ENCODE measurements at regions not wholly inside any gene's neighbourhood (a gene's known extent, or its start where the extent isn't known, plus 50 kb on each side); places are given as distances from the start of the nearest gene placed in this dataset.
A peak's percentile ranks its signal among the peaks of the same experiment; 100 is the strongest.

- TF ChIP-seq KLF5 (IDR thresholded peaks at IDR 0.05; ENCODE audit: partially characterized antibody), result no peak
These were observed 430.7 kb upstream of the CFAP20DC start (continued) for GRCh38 chr3:59480486-59480995.

GRCh38 chr3:59473636-59474035 lies 423.8 kb upstream of the CFAP20DC start:
- SMC1A ChIA-PET (ENCODE audit: uncharacterized antibody, unreplicated experiment), result no interaction called here

More at GRCh38 chr3:59473636-59474035, 423.8 kb upstream of the CFAP20DC start:
- ATAC-seq (peak; percentile 70), DNase-seq (ENCODE audit: low read depth, low spot score) (no peak), FAIRE-seq (peak; percentile 47)
- ChIA-PET POLR2A (no interaction called here), CTCF (no interaction called here), RAD21 (ENCODE audit: unreplicated experiment) (interaction anchor here (1.6 kb wide), 1 partner anchor 17 kb away, joined by 6 read pairs; no protein-coding TSS in a partner anchor)
- no peak overlapping the region; the same call in 1 of the 2 replicates for H2AFZ ChIP-seq (ENCODE audit: control insufficient read depth, low read depth, low read length)
- WGBS (ENCODE audit: insufficient coverage, insufficient replicate concordance, low lambda C conversion rate, missing lambda C conversion rate), result 35% methylated on average over 4 of the region's 4 CpGs
- H3K27me3 ChIP-seq (replicated peaks in 1 of 2; ENCODE audit: control insufficient read depth in 2 of 2, insufficient read depth in 2 of 2, low read length in 1 of 2), result no peaks in the 10 kb centered on the region
- H4K20me1 ChIP-seq (ENCODE audit: control insufficient read depth, insufficient read depth), result no peaks in the 10 kb centered on the region
- H3K9ac ChIP-seq (ENCODE audit: control insufficient read depth, insufficient read depth, low read length), result no peak overlapping the region
- peaks cover 12% of the 10 kb centered on the region; the same call in 1 of the 2 replicates for H3K4me1 ChIP-seq (ENCODE audit: control insufficient read depth, insufficient read depth, low read length)
- TF ChIP-seq RUNX3 (IDR thresholded peaks at IDR 0.05; ENCODE audit: low read length) (peak; percentile 42; the same call in 1 of the 2 replicates), BMI1 (IDR thresholded peaks at IDR 0.05; ENCODE audit: borderline replicate concordance) (no peak)
- TF ChIP-seq, protein P1, sequence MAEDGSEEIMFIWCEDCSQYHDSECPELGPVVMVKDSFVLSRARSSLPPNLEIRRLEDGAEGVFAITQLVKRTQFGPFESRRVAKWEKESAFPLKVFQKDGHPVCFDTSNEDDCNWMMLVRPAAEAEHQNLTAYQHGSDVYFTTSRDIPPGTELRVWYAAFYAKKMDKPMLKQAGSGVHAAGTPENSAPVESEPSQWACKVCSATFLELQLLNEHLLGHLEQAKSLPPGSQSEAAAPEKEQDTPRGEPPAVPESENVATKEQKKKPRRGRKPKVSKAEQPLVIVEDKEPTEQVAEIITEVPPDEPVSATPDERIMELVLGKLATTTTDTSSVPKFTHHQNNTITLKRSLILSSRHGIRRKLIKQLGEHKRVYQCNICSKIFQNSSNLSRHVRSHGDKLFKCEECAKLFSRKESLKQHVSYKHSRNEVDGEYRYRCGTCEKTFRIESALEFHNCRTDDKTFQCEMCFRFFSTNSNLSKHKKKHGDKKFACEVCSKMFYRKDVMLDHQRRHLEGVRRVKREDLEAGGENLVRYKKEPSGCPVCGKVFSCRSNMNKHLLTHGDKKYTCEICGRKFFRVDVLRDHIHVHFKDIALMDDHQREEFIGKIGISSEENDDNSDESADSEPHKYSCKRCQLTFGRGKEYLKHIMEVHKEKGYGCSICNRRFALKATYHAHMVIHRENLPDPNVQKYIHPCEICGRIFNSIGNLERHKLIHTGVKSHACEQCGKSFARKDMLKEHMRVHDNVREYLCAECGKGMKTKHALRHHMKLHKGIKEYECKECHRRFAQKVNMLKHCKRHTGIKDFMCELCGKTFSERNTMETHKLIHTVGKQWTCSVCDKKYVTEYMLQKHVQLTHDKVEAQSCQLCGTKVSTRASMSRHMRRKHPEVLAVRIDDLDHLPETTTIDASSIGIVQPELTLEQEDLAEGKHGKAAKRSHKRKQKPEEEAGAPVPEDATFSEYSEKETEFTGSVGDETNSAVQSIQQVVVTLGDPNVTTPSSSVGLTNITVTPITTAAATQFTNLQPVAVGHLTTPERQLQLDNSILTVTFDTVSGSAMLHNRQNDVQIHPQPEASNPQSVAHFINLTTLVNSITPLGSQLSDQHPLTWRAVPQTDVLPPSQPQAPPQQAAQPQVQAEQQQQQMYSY (CRISPR knock-in tag; IDR thresholded peaks at IDR 0.05), result no peak
- TF ChIP-seq, protein P2, sequence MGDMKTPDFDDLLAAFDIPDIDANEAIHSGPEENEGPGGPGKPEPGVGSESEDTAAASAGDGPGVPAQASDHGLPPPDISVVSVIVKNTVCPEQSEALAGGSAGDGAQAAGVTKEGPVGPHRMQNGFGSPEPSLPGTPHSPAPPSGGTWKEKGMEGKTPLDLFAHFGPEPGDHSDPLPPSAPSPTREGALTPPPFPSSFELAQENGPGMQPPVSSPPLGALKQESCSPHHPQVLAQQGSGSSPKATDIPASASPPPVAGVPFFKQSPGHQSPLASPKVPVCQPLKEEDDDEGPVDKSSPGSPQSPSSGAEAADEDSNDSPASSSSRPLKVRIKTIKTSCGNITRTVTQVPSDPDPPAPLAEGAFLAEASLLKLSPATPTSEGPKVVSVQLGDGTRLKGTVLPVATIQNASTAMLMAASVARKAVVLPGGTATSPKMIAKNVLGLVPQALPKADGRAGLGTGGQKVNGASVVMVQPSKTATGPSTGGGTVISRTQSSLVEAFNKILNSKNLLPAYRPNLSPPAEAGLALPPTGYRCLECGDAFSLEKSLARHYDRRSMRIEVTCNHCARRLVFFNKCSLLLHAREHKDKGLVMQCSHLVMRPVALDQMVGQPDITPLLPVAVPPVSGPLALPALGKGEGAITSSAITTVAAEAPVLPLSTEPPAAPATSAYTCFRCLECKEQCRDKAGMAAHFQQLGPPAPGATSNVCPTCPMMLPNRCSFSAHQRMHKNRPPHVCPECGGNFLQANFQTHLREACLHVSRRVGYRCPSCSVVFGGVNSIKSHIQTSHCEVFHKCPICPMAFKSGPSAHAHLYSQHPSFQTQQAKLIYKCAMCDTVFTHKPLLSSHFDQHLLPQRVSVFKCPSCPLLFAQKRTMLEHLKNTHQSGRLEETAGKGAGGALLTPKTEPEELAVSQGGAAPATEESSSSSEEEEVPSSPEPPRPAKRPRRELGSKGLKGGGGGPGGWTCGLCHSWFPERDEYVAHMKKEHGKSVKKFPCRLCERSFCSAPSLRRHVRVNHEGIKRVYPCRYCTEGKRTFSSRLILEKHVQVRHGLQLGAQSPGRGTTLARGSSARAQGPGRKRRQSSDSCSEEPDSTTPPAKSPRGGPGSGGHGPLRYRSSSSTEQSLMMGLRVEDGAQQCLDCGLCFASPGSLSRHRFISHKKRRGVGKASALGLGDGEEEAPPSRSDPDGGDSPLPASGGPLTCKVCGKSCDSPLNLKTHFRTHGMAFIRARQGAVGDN (IDR thresholded peaks at IDR 0.05), result peak; percentile 56
- TF ChIP-seq, protein P3, sequence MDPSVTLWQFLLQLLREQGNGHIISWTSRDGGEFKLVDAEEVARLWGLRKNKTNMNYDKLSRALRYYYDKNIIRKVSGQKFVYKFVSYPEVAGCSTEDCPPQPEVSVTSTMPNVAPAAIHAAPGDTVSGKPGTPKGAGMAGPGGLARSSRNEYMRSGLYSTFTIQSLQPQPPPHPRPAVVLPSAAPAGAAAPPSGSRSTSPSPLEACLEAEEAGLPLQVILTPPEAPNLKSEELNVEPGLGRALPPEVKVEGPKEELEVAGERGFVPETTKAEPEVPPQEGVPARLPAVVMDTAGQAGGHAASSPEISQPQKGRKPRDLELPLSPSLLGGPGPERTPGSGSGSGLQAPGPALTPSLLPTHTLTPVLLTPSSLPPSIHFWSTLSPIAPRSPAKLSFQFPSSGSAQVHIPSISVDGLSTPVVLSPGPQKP (IDR thresholded peaks at IDR 0.05; ENCODE audit: low read depth, low read length), result no peak
- H3K4me3 ChIP-seq, result no peak overlapping the region
- H3K9me3 ChIP-seq (replicated peaks; ENCODE audit: control insufficient read depth, insufficient read depth, low read length), result peaks cover 7% of the 10 kb centered on the region; the same call in 2 of the 3 replicates
- H3K36me3 ChIP-seq (ENCODE audit: control insufficient read depth in 2 of 2, insufficient read depth in 2 of 2, low read length in 1 of 2), result no peaks in the 10 kb centered on the region
- peak overlapping the region; percentile 44; the same call in 1 of the 2 replicates for H3K4me2 ChIP-seq (ENCODE audit: control insufficient read depth, insufficient read depth)
- H3K27ac ChIP-seq (ENCODE audit: control insufficient read depth, insufficient read depth), result peak overlapping the region; percentile 14; the same call in 1 of the 2 replicates
- no TSS peak for BruUV-seq (replicated peaks)
- H3K79me2 ChIP-seq (ENCODE audit: control insufficient read depth, insufficient read depth, low read length), result no peaks in the 10 kb centered on the region
- intact Hi-C loops (cut with micrococcal nuclease; ENCODE audit: unreplicated experiment), result no loop called here
- in situ Hi-C loops (cut with MboI), result no loop called here
